ENCODE measurements at regions not wholly inside any gene's neighbourhood (a gene's known extent, or its start where the extent isn't known, plus 50 kb on each side); places are given as distances from the start of the nearest gene placed in this dataset.
"Not testable (repeated sequence)": the region's sequence is repeated elsewhere in the genome, so short reads cannot be mapped to it uniquely, and the experiment has no call there.

DNA sequence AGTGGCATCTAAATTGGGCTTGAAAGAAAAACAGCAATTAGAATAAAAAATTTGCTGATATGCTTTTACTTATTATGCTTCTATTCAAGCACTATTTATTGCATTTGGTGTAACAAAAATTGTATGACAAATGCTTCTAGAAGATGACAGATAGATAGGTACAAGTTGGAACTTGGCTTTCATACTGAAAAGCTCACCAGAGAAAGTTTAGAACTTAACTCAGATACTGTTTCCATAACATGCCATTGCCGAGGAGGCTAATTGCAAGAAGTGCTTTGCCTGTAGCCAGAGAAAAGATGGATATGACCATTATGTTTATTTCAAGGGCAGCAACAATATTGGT, 123.8 kb downstream of the NFKBIZ start (continued):
- TF ChIP-seq, protein P1, sequence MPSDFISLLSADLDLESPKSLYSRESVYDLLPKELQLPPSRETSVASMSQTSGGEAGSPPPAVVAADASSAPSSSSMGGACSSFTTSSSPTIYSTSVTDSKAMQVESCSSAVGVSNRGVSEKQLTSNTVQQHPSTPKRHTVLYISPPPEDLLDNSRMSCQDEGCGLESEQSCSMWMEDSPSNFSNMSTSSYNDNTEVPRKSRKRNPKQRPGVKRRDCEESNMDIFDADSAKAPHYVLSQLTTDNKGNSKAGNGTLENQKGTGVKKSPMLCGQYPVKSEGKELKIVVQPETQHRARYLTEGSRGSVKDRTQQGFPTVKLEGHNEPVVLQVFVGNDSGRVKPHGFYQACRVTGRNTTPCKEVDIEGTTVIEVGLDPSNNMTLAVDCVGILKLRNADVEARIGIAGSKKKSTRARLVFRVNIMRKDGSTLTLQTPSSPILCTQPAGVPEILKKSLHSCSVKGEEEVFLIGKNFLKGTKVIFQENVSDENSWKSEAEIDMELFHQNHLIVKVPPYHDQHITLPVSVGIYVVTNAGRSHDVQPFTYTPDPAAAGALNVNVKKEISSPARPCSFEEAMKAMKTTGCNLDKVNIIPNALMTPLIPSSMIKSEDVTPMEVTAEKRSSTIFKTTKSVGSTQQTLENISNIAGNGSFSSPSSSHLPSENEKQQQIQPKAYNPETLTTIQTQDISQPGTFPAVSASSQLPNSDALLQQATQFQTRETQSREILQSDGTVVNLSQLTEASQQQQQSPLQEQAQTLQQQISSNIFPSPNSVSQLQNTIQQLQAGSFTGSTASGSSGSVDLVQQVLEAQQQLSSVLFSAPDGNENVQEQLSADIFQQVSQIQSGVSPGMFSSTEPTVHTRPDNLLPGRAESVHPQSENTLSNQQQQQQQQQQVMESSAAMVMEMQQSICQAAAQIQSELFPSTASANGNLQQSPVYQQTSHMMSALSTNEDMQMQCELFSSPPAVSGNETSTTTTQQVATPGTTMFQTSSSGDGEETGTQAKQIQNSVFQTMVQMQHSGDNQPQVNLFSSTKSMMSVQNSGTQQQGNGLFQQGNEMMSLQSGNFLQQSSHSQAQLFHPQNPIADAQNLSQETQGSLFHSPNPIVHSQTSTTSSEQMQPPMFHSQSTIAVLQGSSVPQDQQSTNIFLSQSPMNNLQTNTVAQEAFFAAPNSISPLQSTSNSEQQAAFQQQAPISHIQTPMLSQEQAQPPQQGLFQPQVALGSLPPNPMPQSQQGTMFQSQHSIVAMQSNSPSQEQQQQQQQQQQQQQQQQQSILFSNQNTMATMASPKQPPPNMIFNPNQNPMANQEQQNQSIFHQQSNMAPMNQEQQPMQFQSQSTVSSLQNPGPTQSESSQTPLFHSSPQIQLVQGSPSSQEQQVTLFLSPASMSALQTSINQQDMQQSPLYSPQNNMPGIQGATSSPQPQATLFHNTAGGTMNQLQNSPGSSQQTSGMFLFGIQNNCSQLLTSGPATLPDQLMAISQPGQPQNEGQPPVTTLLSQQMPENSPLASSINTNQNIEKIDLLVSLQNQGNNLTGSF (CRISPR knock-in tag; IDR thresholded peaks at IDR 0.05) = no peak
- TF ChIP-seq ONECUT2 (CRISPR knock-in tag; IDR thresholded peaks at IDR 0.05) = no peak
- no peak for TF ChIP-seq ZMAT3 (CRISPR knock-in tag; conservative IDR thresholded peaks at IDR 0.05)
- TF ChIP-seq ZNF160 (CRISPR knock-in tag; IDR thresholded peaks at IDR 0.05) = no peak

DNA sequence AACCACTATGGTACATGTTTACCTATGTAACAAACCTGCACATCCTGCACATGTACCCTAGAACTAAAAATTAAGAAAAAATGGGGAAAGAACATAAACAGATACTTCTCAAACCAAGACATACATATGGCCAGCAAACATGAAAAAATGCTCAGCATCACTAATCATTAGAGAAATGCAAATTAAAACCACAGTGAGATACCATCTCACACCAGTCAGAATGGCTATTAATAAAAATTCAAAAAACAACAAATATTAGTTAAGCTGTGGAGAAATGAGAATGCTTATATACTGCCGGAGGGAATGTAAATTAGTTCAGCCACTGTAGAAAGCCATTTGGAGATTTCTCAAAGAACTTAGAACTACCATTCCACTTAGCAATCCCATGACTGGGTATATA, 126.1 kb downstream of the NFKBIZ start:
- H3K27me3 ChIP-seq (ENCODE audit: control insufficient read depth in 1 of 2, insufficient read depth in 2 of 2, low read length in 2 of 2); CTCF ChIA-PET (ENCODE audit: low intra/inter-chr PET ratio, low total read pairs); H3K79me2 ChIP-seq (ENCODE audit: insufficient read depth, low read length); ATAC-seq; H3K9me3 ChIP-seq (ENCODE audit: low read length); H2AFZ ChIP-seq (ENCODE audit: low read length); POLR2A ChIA-PET; H4K20me1 ChIP-seq (ENCODE audit: insufficient read depth, low read length); H3K9ac ChIP-seq (ENCODE audit: insufficient read depth, low read depth, low read length); H3K4me1 ChIP-seq (ENCODE audit: insufficient read depth, low read length); intact Hi-C loops (cut with micrococcal nuclease; ENCODE audit: unreplicated experiment); H3K36me3 ChIP-seq (replicated peaks in 1 of 2; ENCODE audit: control insufficient read depth in 1 of 2, insufficient read depth in 2 of 2, low read length in 2 of 2); H3K4me2 ChIP-seq (ENCODE audit: low read depth, low read length); H3K4me3 ChIP-seq (replicated peaks in 1 of 3; ENCODE audit: insufficient read depth in 1 of 3, low read depth in 2 of 3, low read length in 3 of 3); H3K27ac ChIP-seq (ENCODE audit: extremely low read length, insufficient read depth, low read length); BruUV-seq (replicated peaks); in situ Hi-C loops (cut with HindIII; ENCODE audit: extremely low pct_ligation_motif_present, low pct_unique_long_range_greater_than_20kb); FAIRE-seq; DNase-seq (ENCODE audit: low spot score): not testable (repeated sequence)
- 47% methylated on average over 1 of the region's 1 CpG for WGBS (ENCODE audit: low lambda C conversion rate)
